ENCODE measurements at regions not wholly inside any gene's neighbourhood (a gene's known extent, or its start where the extent isn't known, plus 50 kb on each side); places are given as distances from the start of the nearest gene placed in this dataset.

- no peaks in the 10 kb centered on the region for H3K4me1 ChIP-seq
- ATAC-seq (no peak), DNase-seq (no peak)
- TF ChIP-seq CTCF (IDR thresholded peaks at IDR 0.05): no peak
- no peaks in the 10 kb centered on the region for H3K9me3 ChIP-seq
- H3K36me3 ChIP-seq: no peaks in the 10 kb centered on the region
- no peak overlapping the region for H3K27ac ChIP-seq
- no peaks in the 10 kb centered on the region for H3K27me3 ChIP-seq (ENCODE audit: low read depth)
- intact Hi-C loops (cut with DNase I): no loop called here
- no peak overlapping the region for H3K4me3 ChIP-seq
Measured at GRCh38 chr7:34242391-34242790, 337.1 kb downstream of the BMPER start.

GRCh38 chr7:34245246-34245645 lies 339.9 kb downstream of the BMPER start:
- no peak for ATAC-seq
- Histone ChIP-seq H3K27me3 (ENCODE audit: low read depth) (no peaks in the 10 kb centered on the region), H3K36me3 (no peaks in the 10 kb centered on the region), H3K9me3 (no peaks in the 10 kb centered on the region), H3K27ac (no peak overlapping the region), H3K4me1 (no peaks in the 10 kb centered on the region), H3K4me3 (no peak overlapping the region)
- TF ChIP-seq CTCF (IDR thresholded peaks at IDR 0.05): no peak
- intact Hi-C loops (cut with DNase I): no loop called here
- no peak for DNase-seq

GRCh38 chr7:34247468-34247867 lies 342.1 kb downstream of the BMPER start:
- no peak for TF ChIP-seq CTCF (IDR thresholded peaks at IDR 0.05)
- no peak for ATAC-seq
- Histone ChIP-seq H3K36me3 (no peaks in the 10 kb centered on the region), H3K4me1 (no peaks in the 10 kb centered on the region), H3K27ac (no peak overlapping the region), H3K27me3 (ENCODE audit: low read depth) (no peaks in the 10 kb centered on the region), H3K9me3 (no peaks in the 10 kb centered on the region), H3K4me3 (no peak overlapping the region)
- DNase-seq: no peak
- intact Hi-C loops (cut with DNase I): no loop called here

- Histone ChIP-seq H3K9me3 (no peaks in the 10 kb centered on the region), H3K27me3 (ENCODE audit: low read depth) (no peaks in the 10 kb centered on the region), H3K36me3 (no peaks in the 10 kb centered on the region), H3K27ac (no peak overlapping the region), H3K4me3 (no peak overlapping the region), H3K4me1 (no peaks in the 10 kb centered on the region)
- intact Hi-C loops (cut with DNase I): no loop called here
- no peak for ATAC-seq
- no peak for DNase-seq
- no peak for TF ChIP-seq CTCF (IDR thresholded peaks at IDR 0.05)
Measured at GRCh38 chr7:34249192-34249591, 343.9 kb downstream of the BMPER start.

- no peak for TF ChIP-seq CTCF (IDR thresholded peaks at IDR 0.05)
- peak; percentile 47 to 73 for ATAC-seq
- intact Hi-C loops (cut with DNase I): no loop called here
- no peaks in the 10 kb centered on the region for H3K27me3 ChIP-seq (ENCODE audit: low read depth)
- no peaks in the 10 kb centered on the region for H3K9me3 ChIP-seq
- H3K4me1 ChIP-seq: no peaks in the 10 kb centered on the region
- no peaks in the 10 kb centered on the region for H3K36me3 ChIP-seq
- H3K27ac ChIP-seq: no peak overlapping the region
- H3K4me3 ChIP-seq: no peak overlapping the region
- DNase-seq: no peak
Measured at GRCh38 chr7:34260279-34260678, 354.9 kb downstream of the BMPER start.

- no peak for TF ChIP-seq CTCF (IDR thresholded peaks at IDR 0.05)
- Histone ChIP-seq H3K27ac (no peak overlapping the region), H3K4me3 (no peak overlapping the region), H3K27me3 (ENCODE audit: low read depth) (no peaks in the 10 kb centered on the region), H3K4me1 (no peaks in the 10 kb centered on the region), H3K36me3 (no peaks in the 10 kb centered on the region), H3K9me3 (no peaks in the 10 kb centered on the region)
- no peak for ATAC-seq
- DNase-seq: no peak
- intact Hi-C loops (cut with DNase I): no loop called here
Measured at GRCh38 chr7:34263168-34263567, 357.8 kb downstream of the BMPER start.
